ENCODE measurements at regions not wholly inside any gene's neighbourhood (a gene's known extent, or its start where the extent isn't known, plus 50 kb on each side); places are given as distances from the start of the nearest gene placed in this dataset.

GRCh38 chr5:120228262-120229031, 235.7 kb upstream of the PRR16 start:
- WGBS, 3 donors = 79 to 85% (median 82%) methylated on average over 10 of the region's 10 CpGs
- no peak for TF ChIP-seq EP300 (IDR thresholded peaks at IDR 0.05)
- TF ChIP-seq POLR2A (IDR thresholded peaks at IDR 0.05) = no peak
- TF ChIP-seq CTCF (IDR thresholded peaks at IDR 0.05) = no peak

GRCh38 chr5:120229036-120229435, 235.1 kb upstream of the PRR16 start:
- TF ChIP-seq POLR2A (IDR thresholded peaks at IDR 0.05) (no peak), CTCF (IDR thresholded peaks at IDR 0.05) (no peak), EP300 (IDR thresholded peaks at IDR 0.05) (no peak)
- intact Hi-C loops (cut with DNase I) = no loop called here
- Histone ChIP-seq H3K4me3 (no peak overlapping the region), H3K27me3 (no peaks in the 10 kb centered on the region), H3K36me3 (no peaks in the 10 kb centered on the region), H3K9me3 (no peaks in the 10 kb centered on the region), H3K4me1 (ENCODE audit: insufficient read depth) (no peaks in the 10 kb centered on the region), H3K27ac (no peak overlapping the region)
- no peak for DNase-seq
- WGBS, 3 donors = 85 to 88% (median 88%) methylated on average over 1 of the region's 1 CpG

More at GRCh38 chr5:120228262-120229031, 235.7 kb upstream of the PRR16 start:
- Histone ChIP-seq H3K4me3 (no peak overlapping the region), H3K27ac (no peak overlapping the region), H3K9me3 (no peaks in the 10 kb centered on the region), H3K27me3 (no peaks in the 10 kb centered on the region), H3K4me1 (ENCODE audit: insufficient read depth) (no peaks in the 10 kb centered on the region), H3K36me3 (no peaks in the 10 kb centered on the region)
- intact Hi-C loops (cut with DNase I) = no loop called here
- no peak for DNase-seq

- no peaks in the 10 kb centered on the region for H3K9me3 ChIP-seq
- WGBS, 3 donors = 97 to 100% (median 99%) methylated on average over 1 of the region's 1 CpG
- intact Hi-C loops (cut with DNase I) = no loop called here
- H3K27me3 ChIP-seq = no peaks in the 10 kb centered on the region
- H3K27ac ChIP-seq = no peak overlapping the region
- no peak overlapping the region for H3K4me3 ChIP-seq
- TF ChIP-seq CTCF (IDR thresholded peaks at IDR 0.05) = no peak
- TF ChIP-seq EP300 (IDR thresholded peaks at IDR 0.05) = no peak
- no peak for TF ChIP-seq POLR2A (IDR thresholded peaks at IDR 0.05)
- no peaks in the 10 kb centered on the region for H3K4me1 ChIP-seq (ENCODE audit: insufficient read depth)
- no peak for DNase-seq
- no peaks in the 10 kb centered on the region for H3K36me3 ChIP-seq
Observed at GRCh38 chr5:120231563-120231962, 232.5 kb upstream of the PRR16 start.

GRCh38 chr5:120236360-120236759, 227.7 kb upstream of the PRR16 start:
- no peaks in the 10 kb centered on the region for H3K9me3 ChIP-seq
- no peak for TF ChIP-seq CTCF (IDR thresholded peaks at IDR 0.05)
- no peak for TF ChIP-seq POLR2A (IDR thresholded peaks at IDR 0.05)
- no peak for TF ChIP-seq EP300 (IDR thresholded peaks at IDR 0.05)
- H3K27ac ChIP-seq = no peak overlapping the region
- intact Hi-C loops (cut with DNase I) = no loop called here
- H3K36me3 ChIP-seq = no peaks in the 10 kb centered on the region
- H3K27me3 ChIP-seq = no peaks in the 10 kb centered on the region
- no peaks in the 10 kb centered on the region for H3K4me1 ChIP-seq (ENCODE audit: insufficient read depth)
- no peak for DNase-seq
- H3K4me3 ChIP-seq = no peak overlapping the region
- 78 to 87% (median 81%) methylated on average over 3 of the region's 3 CpGs for WGBS, 3 donors
